Ammon's horn (tissue), 1 donor: ENCODE measurements at regions not wholly inside any gene's neighbourhood (a gene's known extent, or its start where the extent isn't known, plus 50 kb on each side); places are given as distances from the start of the nearest gene placed in this dataset.
"Not testable (repeated sequence)": the region's sequence is repeated elsewhere in the genome, so short reads cannot be mapped to it uniquely, and the experiment has no call there.

ENCODE experiments used
- DNase-seq: peaks from one replicate; pipeline ENCODE4 v3.0.0-alpha.2; 2016; ENCODE audit warnings: low spot score

DNA sequence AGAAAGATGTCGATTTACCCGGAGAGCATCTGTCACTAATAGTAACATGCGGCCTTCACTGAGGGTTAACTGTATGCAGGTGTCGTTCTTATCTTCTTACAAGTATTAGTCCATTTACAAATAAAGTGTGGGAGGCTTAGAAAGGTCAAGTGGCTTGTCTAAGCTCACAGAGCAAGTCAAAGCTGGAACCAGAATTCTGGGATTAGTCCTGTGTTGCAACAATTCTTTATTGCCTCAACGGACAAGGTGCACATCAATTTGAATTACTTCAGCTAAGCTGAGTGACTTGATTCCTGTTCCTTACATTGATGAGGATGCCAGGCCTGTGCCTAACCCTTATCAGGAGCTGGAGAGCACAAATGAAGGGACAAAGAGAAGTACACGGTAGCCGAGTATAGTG, 1193.6 kb downstream of the UQCRFS1 start:
- DNase-seq = no peak

DNA sequence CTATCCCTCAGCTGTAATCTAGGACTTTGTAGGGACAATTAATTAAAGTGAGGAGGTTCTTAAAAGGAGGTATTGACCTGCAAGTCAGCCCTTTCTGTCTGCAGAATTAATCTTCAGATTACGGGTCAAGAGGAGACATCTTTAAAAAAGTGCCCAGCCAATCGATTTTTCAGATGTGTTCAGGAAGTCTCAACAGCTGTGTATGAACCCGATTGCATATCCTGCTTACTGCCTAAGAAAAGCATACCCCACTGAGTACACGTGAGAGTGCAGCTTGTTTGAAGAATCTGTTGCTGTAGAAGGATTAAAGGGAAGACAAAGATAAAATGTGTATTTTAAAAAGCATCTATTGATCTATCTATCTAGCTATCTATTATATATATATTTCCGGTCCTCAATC, 1194.5 kb downstream of the UQCRFS1 start:
- no peak for DNase-seq

DNA sequence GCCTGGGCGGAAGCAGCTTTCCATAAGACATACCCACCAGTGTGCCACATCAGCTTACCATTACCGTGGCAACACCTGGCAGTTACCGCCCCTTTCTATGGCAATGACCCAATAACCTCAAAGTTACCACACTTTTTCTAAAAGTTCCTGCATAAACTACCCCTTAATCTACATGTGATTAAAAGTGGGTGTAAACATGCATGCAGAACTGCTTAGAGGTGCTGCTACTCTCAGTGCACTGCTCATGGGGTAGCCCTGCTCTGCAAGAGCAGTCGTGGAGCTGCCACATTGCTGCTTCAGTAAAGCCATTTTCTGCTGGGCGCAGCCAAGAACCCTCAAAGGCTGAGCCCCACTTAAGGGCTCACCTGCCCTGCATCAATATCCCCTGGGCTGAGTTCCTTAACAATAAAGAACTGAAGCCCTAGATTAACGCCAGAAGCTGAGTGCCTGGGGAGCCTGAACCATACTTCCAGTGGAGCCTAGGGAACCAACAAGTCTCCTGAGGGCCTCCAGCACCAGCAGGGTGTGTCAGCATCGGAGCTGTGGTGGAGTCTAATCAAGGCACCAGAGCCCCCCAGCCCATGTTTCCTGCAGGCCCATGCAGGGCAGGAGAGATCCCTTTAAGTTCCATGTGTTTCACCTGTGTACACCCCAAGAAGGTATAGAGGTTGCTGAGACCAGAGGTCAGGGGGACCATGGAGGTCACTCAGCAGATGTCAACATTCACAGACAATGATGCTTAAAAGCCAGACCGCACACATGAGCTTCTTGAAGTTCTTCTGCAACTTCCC, 1198.1 kb downstream of the UQCRFS1 start:
- no peak for DNase-seq

DNA sequence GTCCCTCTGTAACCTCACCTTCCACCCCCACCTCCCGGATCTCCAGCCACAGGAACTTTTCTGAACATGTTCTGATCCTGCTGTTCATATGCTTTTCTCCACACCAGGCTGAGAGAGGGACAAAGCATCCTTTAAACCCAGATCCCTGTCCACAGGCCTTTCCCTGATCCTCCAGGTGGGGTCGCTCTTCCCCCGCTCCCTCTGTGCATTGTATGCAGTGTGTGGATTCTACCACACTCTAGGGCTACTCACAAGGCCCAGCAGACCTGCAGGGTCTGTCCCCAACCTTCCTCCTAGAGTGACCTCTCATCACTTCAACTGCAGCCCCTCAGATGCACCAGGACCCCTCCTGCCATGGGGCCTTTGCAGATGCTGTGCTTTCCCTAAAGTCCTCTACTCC, 1200.6 kb downstream of the UQCRFS1 start:
- DNase-seq = no peak

DNA sequence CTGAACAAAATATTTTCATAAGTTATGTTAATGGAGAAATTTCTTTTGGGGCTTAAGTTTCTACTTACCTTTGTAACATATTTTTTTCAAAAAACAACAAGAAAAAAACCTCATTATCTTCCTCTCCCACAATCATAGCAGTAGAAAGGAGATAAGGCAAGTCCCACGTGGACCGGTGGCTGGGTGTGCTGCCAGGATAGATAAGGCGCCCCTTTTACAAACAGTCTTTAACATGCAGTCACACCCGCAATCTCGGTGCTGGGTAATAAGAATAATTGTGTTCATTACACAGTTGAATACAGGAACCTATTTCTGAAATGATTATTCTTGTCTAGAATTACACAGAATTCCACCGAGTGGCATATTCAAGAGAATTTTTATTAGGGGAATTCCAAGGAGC, 1202.3 kb downstream of the UQCRFS1 start:
- no peak for DNase-seq

DNA sequence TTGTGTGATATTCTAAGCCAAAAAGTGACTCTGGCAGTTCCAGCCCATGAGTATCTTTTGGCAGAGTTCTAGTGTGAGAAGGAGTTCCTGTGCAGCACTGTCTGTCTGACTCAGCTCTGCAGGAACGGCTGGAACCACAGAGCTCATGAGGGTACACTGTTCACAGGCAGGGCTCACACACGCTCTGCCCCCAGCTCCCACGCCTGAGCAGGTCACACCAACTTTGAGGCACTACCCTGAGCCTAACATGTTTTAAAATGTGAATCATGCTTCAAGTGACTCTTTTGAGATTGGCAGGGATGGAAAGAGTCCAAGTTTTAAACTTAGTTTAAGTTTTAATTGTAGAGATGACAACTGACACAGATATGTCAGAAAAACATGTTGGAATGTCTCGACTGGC, 1203.3 kb downstream of the UQCRFS1 start:
- DNase-seq = peak; percentile 3

DNA sequence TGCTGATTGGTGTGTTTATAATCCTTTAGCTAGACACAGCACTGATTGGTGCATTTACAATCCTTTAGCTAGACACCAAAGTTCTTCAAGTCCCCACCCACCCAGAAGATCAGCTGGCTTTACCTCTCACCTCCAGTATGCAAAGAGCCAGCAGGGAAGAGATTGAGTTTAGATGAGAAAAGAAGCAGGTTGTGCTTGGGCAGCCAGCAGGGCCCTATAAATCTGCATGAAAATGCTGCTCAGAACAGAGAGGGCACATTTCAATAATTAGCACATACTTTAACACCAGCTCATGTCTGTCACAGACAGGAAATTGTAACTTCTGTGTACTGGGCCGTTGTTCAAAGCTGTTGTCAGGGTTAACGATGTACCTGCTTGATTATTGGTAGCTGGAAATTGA, 1204.3 kb downstream of the UQCRFS1 start:
- DNase-seq = no peak

DNA sequence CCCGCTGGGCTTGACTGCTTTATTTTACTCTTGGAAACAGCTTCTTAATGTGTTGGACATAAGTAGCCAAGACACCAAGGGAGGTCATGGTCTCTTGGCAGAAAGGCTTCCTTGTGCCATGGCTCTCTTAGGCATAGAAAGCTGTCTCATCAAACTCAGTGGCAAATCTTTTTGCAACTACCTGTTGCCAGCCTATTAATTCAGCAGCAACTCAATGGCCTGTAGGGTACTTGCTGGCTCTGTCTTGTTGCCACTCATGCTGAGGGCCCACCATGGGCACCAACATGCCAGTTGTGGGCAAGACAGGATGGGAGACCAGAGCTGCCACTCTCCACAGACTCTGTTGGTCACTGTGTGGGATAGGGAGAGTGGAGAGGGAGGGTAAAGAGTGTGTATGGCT, 1209.4 kb downstream of the UQCRFS1 start:
- no peak for DNase-seq

DNA sequence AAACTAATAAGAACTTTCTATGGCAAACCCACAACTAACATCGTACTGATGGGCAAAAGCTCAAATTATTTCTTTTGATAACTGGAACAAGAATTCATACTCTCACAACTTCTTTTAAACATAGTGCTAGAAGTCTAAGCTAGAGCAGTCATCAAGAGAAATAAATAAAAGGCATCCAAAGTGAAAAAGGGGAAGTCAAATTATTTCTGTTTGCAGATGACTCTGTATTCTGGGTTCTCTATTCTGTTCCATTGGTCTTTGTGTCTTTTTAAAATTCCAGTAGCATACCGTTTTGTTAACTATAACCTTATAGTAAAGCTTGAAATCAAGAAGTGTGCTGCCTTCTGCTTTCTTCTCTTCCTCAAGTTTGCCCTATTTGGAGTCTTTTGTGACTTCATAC, 1215.9 kb downstream of the UQCRFS1 start:
- no peak for DNase-seq

DNA sequence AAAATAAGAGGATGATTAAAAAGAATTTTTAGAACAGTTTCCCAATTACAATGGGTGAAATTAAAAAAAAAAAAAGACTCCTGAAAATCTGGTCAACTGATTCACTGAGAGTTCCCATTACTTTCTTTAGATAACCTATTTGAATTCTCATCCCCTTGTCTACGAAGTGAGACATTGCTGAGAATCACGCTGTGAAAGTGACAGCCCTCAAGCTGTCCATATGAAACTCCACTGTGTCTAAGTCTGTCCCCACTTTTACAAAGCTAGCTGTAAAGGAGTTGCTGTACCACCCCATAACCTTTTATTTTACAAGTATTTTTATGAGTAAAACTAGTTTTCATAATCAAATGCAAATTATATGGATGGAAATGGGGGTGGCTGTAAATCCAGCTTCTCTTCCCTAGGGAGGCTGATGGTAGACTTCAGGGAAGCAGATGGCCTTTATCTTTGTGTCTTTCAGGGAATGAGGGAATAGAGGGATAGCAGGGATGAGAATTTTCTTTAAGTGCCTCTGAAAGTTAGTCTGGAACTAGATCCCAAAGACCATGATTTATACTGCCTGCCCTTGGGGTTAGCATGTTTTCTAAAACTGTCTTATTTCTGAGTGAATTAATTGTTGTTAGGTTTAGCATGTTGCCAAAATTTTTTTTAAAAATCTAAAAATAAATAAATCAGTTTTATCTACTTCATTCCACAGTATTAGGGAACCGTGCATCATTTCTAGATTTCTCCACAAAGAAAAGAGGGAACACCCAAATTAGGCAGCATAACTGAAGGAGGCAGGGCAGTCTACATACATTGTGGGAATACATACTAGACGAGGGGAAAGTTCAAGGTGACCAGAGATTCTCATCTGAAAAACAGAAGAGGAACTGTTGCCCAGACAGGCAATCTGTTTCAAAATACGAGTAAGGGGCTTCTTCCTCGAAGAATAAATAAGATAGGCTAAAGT, 1219.1 kb downstream of the UQCRFS1 start:
- DNase-seq = no peak

DNA sequence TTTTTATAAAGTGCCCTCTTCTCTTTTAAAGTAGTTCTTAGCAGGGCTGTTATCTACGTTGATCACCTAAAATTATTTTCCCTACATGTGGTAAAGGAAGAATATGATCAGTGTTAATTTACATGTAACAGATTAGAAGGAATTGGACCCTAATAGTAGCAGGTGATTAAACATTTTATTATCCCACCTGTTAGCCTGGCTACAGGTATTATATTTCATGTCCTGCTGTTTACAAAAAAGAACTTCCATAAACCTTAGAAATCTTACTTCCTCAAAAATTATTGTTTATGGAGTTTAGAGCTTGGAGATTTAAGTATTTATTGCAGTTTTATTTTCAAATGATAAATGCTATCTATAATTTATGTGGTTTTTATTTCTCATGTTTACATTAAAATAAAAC, 1226.7 kb downstream of the UQCRFS1 start:
- DNase-seq = no peak

DNA sequence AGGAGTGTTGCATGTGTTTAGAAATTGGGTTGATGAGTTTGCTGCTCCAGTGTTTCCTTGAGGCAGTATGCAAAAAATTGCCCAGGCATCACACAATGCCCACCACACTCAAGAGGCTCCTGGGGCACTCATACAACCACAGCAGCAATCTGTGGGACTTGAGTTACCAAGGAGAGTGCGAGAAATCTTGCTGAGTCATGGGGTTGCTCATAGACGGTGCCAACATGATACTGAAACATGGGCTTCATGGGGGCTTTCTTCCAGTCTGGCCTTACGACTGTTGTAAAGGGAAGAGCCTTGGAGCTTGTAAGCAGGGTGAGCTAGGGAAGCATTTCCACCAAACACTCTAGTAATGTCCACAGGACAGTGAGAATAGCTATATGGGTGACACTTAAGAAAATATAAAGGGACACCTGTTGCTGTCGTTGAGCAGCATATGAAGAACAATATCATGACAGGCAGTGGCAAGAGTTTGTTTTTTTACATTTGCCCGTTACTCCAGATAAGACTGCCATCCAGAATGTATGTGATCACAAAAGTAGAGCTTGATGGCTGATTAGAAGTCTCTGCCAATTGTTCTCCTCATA, 1237.4 kb downstream of the UQCRFS1 start:
- DNase-seq = no peak

DNA sequence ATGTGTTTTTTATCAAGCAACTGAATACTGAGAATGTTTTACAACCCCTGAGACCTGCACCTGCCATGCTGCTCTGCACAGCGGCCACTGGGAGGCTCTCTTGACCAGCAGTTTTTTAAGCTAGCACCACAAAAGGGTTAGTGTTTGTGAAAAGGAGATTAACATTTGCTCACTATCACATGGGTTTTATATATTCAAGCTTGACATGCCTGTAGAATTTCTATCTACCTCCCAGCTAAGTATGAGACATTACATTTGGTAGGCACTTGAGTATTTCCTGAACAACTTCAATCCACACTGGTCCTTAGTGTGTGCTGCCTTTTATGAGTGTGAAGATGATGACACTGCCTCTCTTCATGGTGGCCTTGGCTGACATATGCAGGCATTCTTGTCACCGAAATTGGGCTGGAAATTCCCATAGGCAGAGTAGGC, 1238.9 kb downstream of the UQCRFS1 start:
- DNase-seq = peak; percentile 74

DNA sequence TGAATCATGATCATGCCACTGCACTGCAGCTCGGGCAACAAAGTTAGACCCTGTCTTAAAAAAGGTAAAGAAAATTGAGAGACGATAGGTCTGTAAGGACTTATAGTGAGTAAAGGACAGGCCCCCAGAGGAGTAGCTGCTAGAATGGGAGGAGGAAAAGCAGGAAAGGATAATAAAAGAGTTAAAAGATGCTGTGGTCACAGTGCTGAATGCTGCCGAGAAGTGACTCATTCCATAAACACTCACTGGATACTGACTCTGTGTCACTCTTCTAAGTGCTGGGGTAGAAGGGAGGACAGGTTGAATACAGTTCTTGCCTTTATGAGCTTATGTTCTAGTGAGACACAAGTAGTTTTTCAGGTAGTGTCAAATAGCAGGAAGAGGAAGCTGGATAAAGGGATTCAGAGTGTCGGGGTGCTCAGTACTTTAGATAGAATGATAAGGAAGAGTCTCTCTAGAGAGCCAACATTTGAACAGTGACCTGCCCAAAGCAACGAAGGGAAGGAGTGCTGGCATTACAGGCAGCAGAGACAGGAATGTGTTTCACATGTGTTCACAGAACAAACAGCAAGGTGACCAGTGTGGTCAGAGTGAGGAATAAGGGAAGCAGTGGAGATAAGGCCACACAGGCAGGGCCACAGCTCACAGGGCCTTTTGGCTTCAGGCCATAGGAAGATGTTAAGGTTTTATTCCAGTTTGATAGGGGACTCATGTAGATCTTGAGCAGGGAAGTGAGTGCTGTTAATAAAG, 1240.5 kb downstream of the UQCRFS1 start:
- DNase-seq = no peak

DNA sequence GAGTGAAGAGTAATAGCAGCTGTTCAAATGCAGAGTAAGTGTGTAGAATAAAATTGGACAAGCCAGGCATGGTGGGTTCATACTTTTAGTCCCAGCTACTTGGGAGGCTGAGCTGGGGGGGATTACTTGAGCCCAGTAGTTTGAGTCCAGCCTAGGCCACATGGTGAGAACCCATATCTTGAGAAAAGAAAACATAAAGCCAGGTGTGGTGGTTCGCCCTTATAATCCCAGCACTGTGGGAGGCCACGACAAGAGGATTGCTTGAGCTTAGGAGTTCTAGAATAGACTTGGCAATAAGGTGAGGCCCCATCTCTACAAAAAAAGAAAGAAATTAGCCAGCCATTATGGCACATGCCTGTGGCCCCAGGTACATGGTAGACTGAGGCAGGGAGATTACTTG, 1241.1 kb downstream of the UQCRFS1 start:
- DNase-seq = no peak

DNA sequence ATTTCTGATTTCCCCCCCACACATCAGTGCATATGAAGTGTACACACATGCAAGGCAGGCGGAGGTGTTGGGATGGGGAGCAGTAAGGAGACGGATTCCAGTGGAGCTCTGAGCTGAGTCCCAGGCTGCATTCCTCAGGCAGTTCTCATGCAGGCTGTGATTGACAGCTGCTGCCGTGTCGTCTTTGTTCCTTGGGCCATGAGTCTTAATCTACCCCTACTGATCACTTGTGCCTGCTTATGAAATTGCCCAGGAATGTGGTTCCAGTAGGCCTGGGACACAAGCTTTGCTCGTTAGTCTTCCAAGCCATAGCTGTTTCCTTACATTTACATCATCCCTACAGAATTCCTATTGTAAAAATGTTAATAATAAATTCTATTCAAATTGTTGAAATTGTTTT, 1241.9 kb downstream of the UQCRFS1 start:
- DNase-seq = no peak

DNA sequence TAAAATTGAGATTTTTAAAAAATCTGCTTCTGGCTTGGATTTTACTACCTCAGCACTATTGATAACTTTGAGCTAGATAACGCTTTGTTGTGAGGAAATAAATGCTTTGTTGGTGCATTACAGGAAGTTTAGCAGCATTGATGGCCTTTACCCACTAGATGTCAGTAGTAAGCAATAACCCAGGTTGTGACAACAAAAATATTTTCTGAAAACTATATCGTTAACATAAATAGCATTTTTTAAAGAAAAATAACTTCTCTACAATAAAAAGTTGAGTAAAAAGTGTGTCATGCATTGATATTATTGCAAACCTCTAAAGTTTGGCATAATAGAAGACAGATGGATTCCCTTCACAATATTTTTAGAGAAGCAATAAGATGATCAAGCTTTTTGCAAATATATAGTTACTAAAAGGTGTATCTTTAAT, 1246.5 kb downstream of the UQCRFS1 start:
- DNase-seq = peak; percentile 34

DNA sequence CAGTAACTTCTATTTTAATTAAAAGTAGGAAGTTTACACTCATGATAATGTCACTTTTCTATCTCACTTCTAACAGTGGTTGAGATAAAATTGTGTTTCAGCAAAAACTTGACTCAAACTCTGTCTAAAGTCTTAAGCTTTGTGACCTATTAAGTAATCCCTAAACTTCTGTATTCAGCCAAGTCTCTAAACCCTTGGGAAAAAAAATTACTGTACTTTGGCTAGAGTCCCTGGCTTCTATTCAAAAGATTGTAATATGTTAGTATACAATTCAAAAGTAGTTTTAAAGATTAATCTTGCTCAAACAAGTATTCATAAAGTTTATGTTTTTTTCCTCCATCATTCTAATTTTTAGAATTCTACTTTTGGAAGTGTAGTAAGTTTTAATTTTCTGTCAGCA, 1248.8 kb downstream of the UQCRFS1 start:
- no peak for DNase-seq

DNA sequence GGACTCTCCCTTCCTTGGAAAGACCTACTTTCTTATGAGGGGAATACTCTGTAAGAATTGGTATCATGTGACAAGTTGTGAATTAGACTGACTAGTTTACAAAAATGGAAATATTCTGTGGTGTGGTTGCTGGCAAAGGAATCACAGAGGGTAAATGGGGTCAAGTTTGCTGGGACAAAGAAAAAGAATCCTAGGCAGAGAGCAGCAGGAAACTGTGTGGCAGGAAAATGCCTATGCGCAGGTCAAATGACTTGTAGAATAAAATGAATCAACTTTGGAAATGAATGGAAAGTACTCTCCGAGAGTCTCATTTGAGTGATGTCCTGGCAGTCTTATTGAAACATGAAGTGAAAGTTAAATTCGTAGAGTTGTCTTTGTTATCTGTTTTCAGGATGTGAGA, 1250.7 kb downstream of the UQCRFS1 start:
- DNase-seq = no peak

DNA sequence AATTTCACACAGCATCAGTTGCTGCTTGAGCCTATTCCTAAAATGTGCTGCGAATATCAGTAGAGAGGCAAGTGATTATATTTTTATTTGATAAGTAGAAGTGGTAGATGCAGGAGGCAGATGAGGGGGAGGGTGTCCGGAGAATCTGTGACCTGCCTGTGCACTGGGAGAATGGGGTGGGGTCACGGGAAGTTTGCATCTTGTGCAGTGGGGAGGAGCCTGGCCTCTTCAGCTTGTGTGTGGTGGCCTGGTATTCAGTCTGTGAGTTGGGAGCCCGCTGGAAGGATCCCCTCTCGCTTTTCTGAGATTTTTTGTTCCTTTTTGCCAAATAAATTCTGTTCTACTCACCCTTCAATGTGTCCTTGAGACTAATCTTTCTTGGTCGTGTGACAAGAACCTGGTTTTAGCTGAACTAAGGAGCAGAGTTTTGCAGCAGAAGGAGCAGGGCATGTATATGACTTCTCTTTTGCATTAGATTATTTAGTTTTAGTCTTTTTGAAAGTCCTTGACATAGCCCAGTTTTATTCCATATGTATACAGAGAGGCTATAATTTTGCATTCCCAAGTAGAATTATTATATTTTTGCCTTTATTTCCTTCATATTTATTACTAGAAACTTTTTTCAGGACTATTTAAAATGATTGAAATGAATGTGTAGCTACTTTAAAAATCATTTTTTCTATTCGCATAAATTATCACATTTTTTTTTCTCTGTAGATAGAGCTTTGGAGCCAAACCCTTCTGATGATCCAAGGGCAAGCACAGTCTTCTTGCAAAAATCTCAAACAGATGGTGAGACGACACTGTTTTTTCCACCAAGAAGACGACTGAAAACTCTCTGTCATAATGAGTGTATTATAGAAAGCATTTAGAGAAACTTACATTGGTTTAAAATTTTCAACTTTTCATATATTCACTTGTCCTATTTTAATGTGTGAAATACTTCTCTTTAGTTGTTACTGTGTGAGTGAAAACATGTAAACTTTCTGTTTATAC, 1257.2 kb downstream of the UQCRFS1 start:
- no peak for DNase-seq

DNA sequence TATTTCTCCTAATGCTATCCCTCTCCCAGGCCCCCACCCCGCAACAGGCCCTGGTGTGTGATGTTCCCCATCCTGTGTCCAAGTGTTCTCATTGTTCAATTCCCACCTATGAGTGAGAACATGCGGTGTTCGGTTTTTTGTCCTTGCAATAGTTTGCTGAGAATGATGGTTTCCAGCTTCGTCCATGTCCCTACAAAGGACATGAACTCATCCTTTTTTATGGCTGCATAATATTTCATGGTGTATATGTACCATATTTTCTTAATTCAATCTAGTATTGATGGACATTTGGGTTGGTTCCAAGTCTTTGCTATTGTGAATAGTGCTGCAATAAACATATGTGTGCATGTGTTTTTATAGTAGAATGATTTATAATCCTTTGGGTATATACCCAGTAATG, 1270.3 kb downstream of the UQCRFS1 start:
- DNase-seq = not testable (repeated sequence)
